IMR-90 (cell line): ENCODE measurements at regions not wholly inside any gene's neighbourhood (a gene's known extent, or its start where the extent isn't known, plus 50 kb on each side); places are given as distances from the start of the nearest gene placed in this dataset.

Experiments
- ATAC-seq: fragments of 200-7000 bp; cut with Tn5 transposase; 2 replicates; pipeline ENCODE4 v1.9.1; 2020; ENCODE audit warnings: low read depth, mild to moderate bottlenecking, moderate library complexity
- BruUV-seq: library from RNA; stranded (reverse); fragments of 400-500 nt; replicated peaks from 2 replicates; lab custom pipeline; 2021; lab: Mats Ljungman, UMichigan
- CTCF ChIA-PET: fragments of 300-600 bp; formaldehyde crosslinking; extraction: SDS; loops from one replicate; lab custom pipeline; 2021; ENCODE audit warnings: antibody characterized with exemption; lab: Yijun Ruan, JAX
- POLR2A ChIA-PET: fragments of 300-600 bp; sonication (Branson Sonifier 250); formaldehyde crosslinking; loops from one replicate; lab custom pipeline; 2022; ENCODE audit warnings: antibody characterized with exemption; ENCODE audit not compliant: unreplicated experiment; lab: Charles Lee
- DNase-seq: peaks from one replicate; pipeline ENCODE4 v3.0.0; 2013
- H2AFZ ChIP-seq: replicated peaks from 2 replicates; pipeline ENCODE3; 2013; ENCODE audit warnings: low read length, mild to moderate bottlenecking; ENCODE audit not compliant: poor library complexity
- H2AK5ac ChIP-seq: 2 replicates; pipeline ENCODE4 v1.6.1; 2013; ENCODE audit warnings: low read depth, low read length, inconsistent platforms
- H2AK9ac ChIP-seq: replicated peaks from 2 replicates; pipeline ENCODE3; 2013; ENCODE audit warnings: mild to moderate bottlenecking, low read depth, low read length, moderate library complexity; ENCODE audit not compliant: poor library complexity
- H2BK120ac ChIP-seq: 2 replicates; pipeline ENCODE4 v1.6.1; 2013; ENCODE audit warnings: low read depth, low read length, inconsistent platforms
- H2BK15ac ChIP-seq: 3 replicates; pipeline ENCODE4 v1.6.1; 2013; ENCODE audit warnings: low read depth, low read length, inconsistent platforms
- H2BK20ac ChIP-seq: 2 replicates; pipeline ENCODE4 v1.6.1; 2013; ENCODE audit warnings: low read depth, mild to moderate bottlenecking, inconsistent platforms, low read length, moderate library complexity
- H2BK5ac ChIP-seq: 2 replicates; pipeline ENCODE4 v1.6.1; 2013; ENCODE audit warnings: mild to moderate bottlenecking, low read depth, low read length, inconsistent platforms; ENCODE audit not compliant: poor library complexity, severe bottlenecking
- H3K14ac ChIP-seq: replicated peaks from 2 replicates; pipeline ENCODE4 v1.6.1; 2013; ENCODE audit warnings: low read depth, low read length, inconsistent platforms
- H3K18ac ChIP-seq: 2 replicates; pipeline ENCODE4 v1.6.1; 2013; ENCODE audit warnings: low read depth, low read length, control low read depth
- H3K23ac ChIP-seq: 2 replicates; pipeline ENCODE4 v1.6.1; 2013; ENCODE audit warnings: low read depth, low read length, inconsistent platforms
- H3K27ac ChIP-seq: 2 replicates; pipeline ENCODE4 v1.5.1; 2013; ENCODE audit warnings: mild to moderate bottlenecking, control low read depth, low read length; ENCODE audit not compliant: insufficient read depth
- H3K27me3 ChIP-seq: 2 replicates; pipeline ENCODE4 v1.6.1; 2013; ENCODE audit warnings: low read length; ENCODE audit not compliant: control insufficient read depth, insufficient read depth
- H3K36me3 ChIP-seq: 2 replicates; pipeline ENCODE4 v1.6.1; 2013; ENCODE audit warnings: low read length, mixed read lengths; ENCODE audit not compliant: control insufficient read depth, insufficient read depth
- H3K4ac ChIP-seq: 2 replicates; pipeline ENCODE4 v1.6.1; 2013; ENCODE audit warnings: low read depth, low read length, inconsistent platforms
- H3K4me1 ChIP-seq: 2 replicates; pipeline ENCODE4 v1.6.1; 2013; ENCODE audit warnings: low read length, mixed read lengths; ENCODE audit not compliant: control insufficient read depth, insufficient read depth
- H3K4me2 ChIP-seq: 2 replicates; pipeline ENCODE4 v1.6.1; 2013; ENCODE audit warnings: low read depth, mild to moderate bottlenecking, control low read depth, low read length, moderate library complexity
- H3K4me3 ChIP-seq: 2 replicates; pipeline ENCODE4 v1.5.1; 2013; ENCODE audit warnings: low read depth, mild to moderate bottlenecking, control low read depth, low read length, moderate library complexity; ENCODE audit not compliant: insufficient read depth
- H3K56ac ChIP-seq: 2 replicates; pipeline ENCODE4 v1.6.1; 2013; ENCODE audit warnings: low read length, inconsistent platforms; ENCODE audit not compliant: insufficient read depth; ENCODE audit errors: extremely low read depth
- H3K79me1 ChIP-seq, 2 experiments: 2 replicates each; pipeline ENCODE4 v1.6.1; 2013; ENCODE audit warnings: low read length in 2 of 2, inconsistent platforms in 1 of 2, low read depth in 1 of 2
- H3K9ac ChIP-seq: 2 replicates; pipeline ENCODE4 v1.6.1; 2013; ENCODE audit warnings: low read depth, low read length, control low read depth
- H3K9me1 ChIP-seq: 2 replicates; pipeline ENCODE4 v1.6.1; 2013; ENCODE audit warnings: low read length, inconsistent platforms; ENCODE audit not compliant: insufficient read depth
- H3K9me3 ChIP-seq: 2 replicates; pipeline ENCODE4 v1.6.1; 2013; ENCODE audit warnings: low read length; ENCODE audit not compliant: control insufficient read depth, insufficient read depth
- H4K20me1 ChIP-seq: 2 replicates; pipeline ENCODE4 v1.6.1; 2013; ENCODE audit warnings: low read length, inconsistent platforms; ENCODE audit not compliant: insufficient read depth
- H4K5ac ChIP-seq: 2 replicates; pipeline ENCODE4 v1.6.1; 2013; ENCODE audit warnings: mild to moderate bottlenecking, low read depth, low read length, control low read depth
- H4K8ac ChIP-seq, 2 experiments: 2 replicates each; pipeline ENCODE4 v1.6.1; 2013; ENCODE audit warnings: low read depth in 2 of 2, low read length in 2 of 2, control low read depth in 1 of 2, inconsistent platforms in 1 of 2
- H4K91ac ChIP-seq: 2 replicates; pipeline ENCODE4 v1.6.1; 2013; ENCODE audit warnings: low read depth, low read length, inconsistent platforms; ENCODE audit not compliant: insufficient read depth
- CEBPB ChIP-seq: IDR thresholded peaks from 2 replicates; pipeline ENCODE4 v1.6.1; 2012; ENCODE audit warnings: low read depth, low read length, improper control_type of control experiment
- CHD1 ChIP-seq: IDR thresholded peaks from 2 replicates; pipeline ENCODE4 v1.6.1; 2012; ENCODE audit warnings: low read depth, low read length, improper control_type of control experiment
- FOS ChIP-seq: fragments of 150-350 bp; IDR thresholded peaks from 2 replicates; pipeline ENCODE4 v1.6.1; 2016; ENCODE audit warnings: low read depth, low read length
- MAFK ChIP-seq: IDR thresholded peaks from 2 replicates; pipeline ENCODE4 v1.6.1; 2012; ENCODE audit warnings: low read depth, low read length, improper control_type of control experiment
- NFE2L2 ChIP-seq: fragments of 150-350 bp; IDR thresholded peaks from 2 replicates; pipeline ENCODE4 v1.6.1; 2016; ENCODE audit warnings: low read depth, mild to moderate bottlenecking, low read length
- POLR2A ChIP-seq: IDR thresholded peaks from 2 replicates; pipeline ENCODE4 v1.6.1; 2012; ENCODE audit warnings: mild to moderate bottlenecking, low read depth, low read length
- WGBS, 2 experiments: methylation state at CpG; one replicate each; pipeline versions ENCODE4 v1.1.5 to v1.1.7; 2013; ENCODE audit warnings: missing lambda C conversion rate in 2 of 2; ENCODE audit not compliant: insufficient read length in 1 of 2; ENCODE audit errors: extremely low coverage in 2 of 2; 5-methylcytosine and 5-hydroxymethylcytosine counted together
- dilution Hi-C: fragments of 300-500 bp; cut with HindIII; formaldehyde crosslinking; loops from one replicate; pipeline ENCODE4 v1.14.3; 2018; ENCODE audit warnings: low sequenced_read_pairs; ENCODE audit not compliant: unreplicated experiment
- in situ Hi-C: fragments of 300-500 bp; cut with MboI; formaldehyde crosslinking; loops from 3 replicates; pipeline ENCODE4 v1.14.3; 2019; ENCODE audit warnings: low sequenced_read_pairs, inconsistent platforms, mixed read lengths
- intact Hi-C: fragments of 100-400 bp; cut with micrococcal nuclease; formaldehyde crosslinking; loops from 2 replicates; pipeline ENCODE4 v1.10.0; 2022
- TF ChIP-seq, protein P1 (sequence below): fragments of 150-350 bp; IDR thresholded peaks from 2 replicates; pipeline ENCODE4 v1.6.1; 2017; ENCODE audit warnings: mild to moderate bottlenecking, antibody characterized with exemption, low read length, low read depth

- no peak overlapping the region for H4K5ac ChIP-seq
- H2BK20ac ChIP-seq, result no peak overlapping the region
- no peak overlapping the region for H2BK15ac ChIP-seq
- H2BK120ac ChIP-seq, result no peak overlapping the region
- H3K9ac ChIP-seq, result no peak overlapping the region
- H2AK9ac ChIP-seq, result no peak overlapping the region
- no CpG with 5 or more reads among the region's 3 CpGs for WGBS, 2 experiments
- BruUV-seq, result no TSS peak
- no peaks in the 10 kb centered on the region for H3K79me1 ChIP-seq
- H3K4me1 ChIP-seq, result no peaks in the 10 kb centered on the region
- no peak for ATAC-seq
- no peak overlapping the region for H2BK5ac ChIP-seq
- H3K4me2 ChIP-seq, result no peak overlapping the region
- no peaks in the 10 kb centered on the region for H3K27me3 ChIP-seq
- no peak for DNase-seq
- TF ChIP-seq CHD1 (no peak), FOS (no peak), NFE2L2 (no peak), POLR2A (no peak), CEBPB (no peak), MAFK (no peak)
- TF ChIP-seq, protein P1, sequence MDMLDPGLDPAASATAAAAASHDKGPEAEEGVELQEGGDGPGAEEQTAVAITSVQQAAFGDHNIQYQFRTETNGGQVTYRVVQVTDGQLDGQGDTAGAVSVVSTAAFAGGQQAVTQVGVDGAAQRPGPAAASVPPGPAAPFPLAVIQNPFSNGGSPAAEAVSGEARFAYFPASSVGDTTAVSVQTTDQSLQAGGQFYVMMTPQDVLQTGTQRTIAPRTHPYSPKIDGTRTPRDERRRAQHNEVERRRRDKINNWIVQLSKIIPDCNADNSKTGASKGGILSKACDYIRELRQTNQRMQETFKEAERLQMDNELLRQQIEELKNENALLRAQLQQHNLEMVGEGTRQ, result no peak
- peaks cover 28% of the 10 kb centered on the region for H3K9me3 ChIP-seq
- H3K4me3 ChIP-seq, result no peak overlapping the region
- intact Hi-C loops, result no loop called here
- dilution Hi-C loops, result no loop called here
- no peaks in the 10 kb centered on the region for H3K9me1 ChIP-seq
- POLR2A ChIA-PET, result no interaction called here
- CTCF ChIA-PET, result no interaction called here
- no peak overlapping the region for H3K56ac ChIP-seq
- no peak overlapping the region for H3K27ac ChIP-seq
- no peak overlapping the region for H3K4ac ChIP-seq
- H3K36me3 ChIP-seq, result no peaks in the 10 kb centered on the region
- H4K20me1 ChIP-seq, result no peaks in the 10 kb centered on the region
- H3K23ac ChIP-seq, result no peak overlapping the region
- H2AFZ ChIP-seq, result no peak overlapping the region
- H3K18ac ChIP-seq, result no peak overlapping the region
- in situ Hi-C loops, result no loop called here
- no peak overlapping the region for H2AK5ac ChIP-seq
- H4K8ac ChIP-seq, result no peak overlapping the region
- H4K91ac ChIP-seq, result no peak overlapping the region
- no peak overlapping the region for H3K14ac ChIP-seq
These were observed 122.5 kb upstream of the SPHKAP start for GRCh38 chr2:228303960-228304359.
